ENCODE measurements at regions not wholly inside any gene's neighbourhood (a gene's known extent, or its start where the extent isn't known, plus 50 kb on each side); places are given as distances from the start of the nearest gene placed in this dataset.

DNA sequence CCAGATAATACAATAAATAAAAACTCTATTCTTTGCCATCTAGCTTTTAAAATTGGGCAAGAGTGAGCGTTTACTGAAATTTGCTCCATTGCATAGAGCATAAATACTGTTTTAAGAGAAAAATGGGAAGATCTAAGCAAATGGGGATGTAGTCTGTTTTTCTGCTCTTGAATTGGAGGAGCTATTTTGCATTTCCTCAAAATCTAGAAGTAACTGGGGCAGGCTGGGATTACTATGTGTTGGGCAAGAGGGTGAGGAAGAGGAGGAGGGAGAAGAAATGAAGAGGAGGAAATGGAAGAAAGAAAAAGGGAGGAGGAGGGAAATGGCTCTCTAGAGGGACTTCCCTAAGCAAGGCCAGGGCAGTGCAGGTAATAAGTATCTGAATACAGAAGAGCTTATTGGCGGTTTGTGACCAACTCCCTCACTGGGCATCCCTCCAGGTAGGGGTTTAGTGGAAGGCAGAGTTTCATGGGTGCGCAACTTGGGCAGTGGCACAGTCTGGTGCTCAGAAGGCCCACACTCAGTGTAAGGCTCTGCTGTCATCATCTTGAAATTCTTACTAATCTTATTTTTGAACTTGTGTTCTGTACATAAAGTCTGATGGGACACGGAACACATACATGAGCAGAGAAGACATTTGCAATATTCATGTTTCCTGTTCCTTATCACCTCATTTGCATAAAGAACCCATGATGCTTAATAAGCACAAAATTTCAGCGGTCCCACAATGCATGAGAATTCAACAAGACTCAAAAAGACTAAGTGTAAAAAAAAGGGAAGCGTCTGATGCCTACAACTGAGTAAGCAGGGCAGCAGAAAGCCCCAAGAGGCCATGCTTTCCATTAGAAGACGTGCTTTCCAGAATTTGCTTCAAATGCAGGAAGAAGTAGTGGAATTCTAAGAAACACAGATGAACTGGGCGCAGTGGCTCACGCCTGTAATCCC is 116.9 kb downstream of the EVX1 start:
- Histone ChIP-seq H3F3A (ENCODE audit: insufficient read depth, low read length, poor library complexity, severe bottlenecking) (no peaks in the 10 kb centered on the region), H3K9me3 (ENCODE audit: low read length) (no peaks in the 10 kb centered on the region), H3K9me2 (ENCODE audit: insufficient read depth, low read length) (no peaks in the 10 kb centered on the region), H3K4me2 (ENCODE audit: low read length) (no peak overlapping the region), H4K20me1 (ENCODE audit: insufficient read depth) (no peaks in the 10 kb centered on the region), H3K27ac (ENCODE audit: low read length) (no peak overlapping the region), H3K79me2 (replicated peaks; ENCODE audit: insufficient read depth, low read length) (no peaks in the 10 kb centered on the region), H3K27me3 (ENCODE audit: insufficient read depth, low read depth, low read length) (no peaks in the 10 kb centered on the region), H3K9ac (ENCODE audit: low read length) (no peak overlapping the region), H3K36me3 (ENCODE audit: insufficient read depth, low read length) (no peaks in the 10 kb centered on the region), H3K4me3 (ENCODE audit: low read length) (no peak overlapping the region), H2AFZ (ENCODE audit: low read depth, low read length) (no peak overlapping the region)
- TF ChIP-seq, protein P1, sequence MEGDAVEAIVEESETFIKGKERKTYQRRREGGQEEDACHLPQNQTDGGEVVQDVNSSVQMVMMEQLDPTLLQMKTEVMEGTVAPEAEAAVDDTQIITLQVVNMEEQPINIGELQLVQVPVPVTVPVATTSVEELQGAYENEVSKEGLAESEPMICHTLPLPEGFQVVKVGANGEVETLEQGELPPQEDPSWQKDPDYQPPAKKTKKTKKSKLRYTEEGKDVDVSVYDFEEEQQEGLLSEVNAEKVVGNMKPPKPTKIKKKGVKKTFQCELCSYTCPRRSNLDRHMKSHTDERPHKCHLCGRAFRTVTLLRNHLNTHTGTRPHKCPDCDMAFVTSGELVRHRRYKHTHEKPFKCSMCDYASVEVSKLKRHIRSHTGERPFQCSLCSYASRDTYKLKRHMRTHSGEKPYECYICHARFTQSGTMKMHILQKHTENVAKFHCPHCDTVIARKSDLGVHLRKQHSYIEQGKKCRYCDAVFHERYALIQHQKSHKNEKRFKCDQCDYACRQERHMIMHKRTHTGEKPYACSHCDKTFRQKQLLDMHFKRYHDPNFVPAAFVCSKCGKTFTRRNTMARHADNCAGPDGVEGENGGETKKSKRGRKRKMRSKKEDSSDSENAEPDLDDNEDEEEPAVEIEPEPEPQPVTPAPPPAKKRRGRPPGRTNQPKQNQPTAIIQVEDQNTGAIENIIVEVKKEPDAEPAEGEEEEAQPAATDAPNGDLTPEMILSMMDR (IDR thresholded peaks at IDR 0.05; ENCODE audit: poor library complexity, severe bottlenecking): no peak
- TF ChIP-seq, protein P2, sequence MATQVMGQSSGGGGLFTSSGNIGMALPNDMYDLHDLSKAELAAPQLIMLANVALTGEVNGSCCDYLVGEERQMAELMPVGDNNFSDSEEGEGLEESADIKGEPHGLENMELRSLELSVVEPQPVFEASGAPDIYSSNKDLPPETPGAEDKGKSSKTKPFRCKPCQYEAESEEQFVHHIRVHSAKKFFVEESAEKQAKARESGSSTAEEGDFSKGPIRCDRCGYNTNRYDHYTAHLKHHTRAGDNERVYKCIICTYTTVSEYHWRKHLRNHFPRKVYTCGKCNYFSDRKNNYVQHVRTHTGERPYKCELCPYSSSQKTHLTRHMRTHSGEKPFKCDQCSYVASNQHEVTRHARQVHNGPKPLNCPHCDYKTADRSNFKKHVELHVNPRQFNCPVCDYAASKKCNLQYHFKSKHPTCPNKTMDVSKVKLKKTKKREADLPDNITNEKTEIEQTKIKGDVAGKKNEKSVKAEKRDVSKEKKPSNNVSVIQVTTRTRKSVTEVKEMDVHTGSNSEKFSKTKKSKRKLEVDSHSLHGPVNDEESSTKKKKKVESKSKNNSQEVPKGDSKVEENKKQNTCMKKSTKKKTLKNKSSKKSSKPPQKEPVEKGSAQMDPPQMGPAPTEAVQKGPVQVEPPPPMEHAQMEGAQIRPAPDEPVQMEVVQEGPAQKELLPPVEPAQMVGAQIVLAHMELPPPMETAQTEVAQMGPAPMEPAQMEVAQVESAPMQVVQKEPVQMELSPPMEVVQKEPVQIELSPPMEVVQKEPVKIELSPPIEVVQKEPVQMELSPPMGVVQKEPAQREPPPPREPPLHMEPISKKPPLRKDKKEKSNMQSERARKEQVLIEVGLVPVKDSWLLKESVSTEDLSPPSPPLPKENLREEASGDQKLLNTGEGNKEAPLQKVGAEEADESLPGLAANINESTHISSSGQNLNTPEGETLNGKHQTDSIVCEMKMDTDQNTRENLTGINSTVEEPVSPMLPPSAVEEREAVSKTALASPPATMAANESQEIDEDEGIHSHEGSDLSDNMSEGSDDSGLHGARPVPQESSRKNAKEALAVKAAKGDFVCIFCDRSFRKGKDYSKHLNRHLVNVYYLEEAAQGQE (IDR thresholded peaks at IDR 0.05; ENCODE audit: borderline replicate concordance): no peak
- no peak for TF ChIP-seq POLR2AphosphoS5 (IDR thresholded peaks at IDR 0.05)
- TF ChIP-seq MXI1 (conservative IDR thresholded peaks at IDR 0.05; ENCODE audit: poor library complexity, severe bottlenecking): no peak
- TF ChIP-seq EZH2 (IDR thresholded peaks at IDR 0.05; ENCODE audit: borderline replicate concordance, insufficient read depth, low read length, poor library complexity, severe bottlenecking): no peak
- no peak for TF ChIP-seq RAD21 (conservative IDR thresholded peaks at IDR 0.05)
- no peak for TF ChIP-seq TAF1 (IDR thresholded peaks at IDR 0.05; ENCODE audit: low read depth)
- no peak for TF ChIP-seq SMC3 (conservative IDR thresholded peaks at IDR 0.05; ENCODE audit: poor library complexity)

DNA sequence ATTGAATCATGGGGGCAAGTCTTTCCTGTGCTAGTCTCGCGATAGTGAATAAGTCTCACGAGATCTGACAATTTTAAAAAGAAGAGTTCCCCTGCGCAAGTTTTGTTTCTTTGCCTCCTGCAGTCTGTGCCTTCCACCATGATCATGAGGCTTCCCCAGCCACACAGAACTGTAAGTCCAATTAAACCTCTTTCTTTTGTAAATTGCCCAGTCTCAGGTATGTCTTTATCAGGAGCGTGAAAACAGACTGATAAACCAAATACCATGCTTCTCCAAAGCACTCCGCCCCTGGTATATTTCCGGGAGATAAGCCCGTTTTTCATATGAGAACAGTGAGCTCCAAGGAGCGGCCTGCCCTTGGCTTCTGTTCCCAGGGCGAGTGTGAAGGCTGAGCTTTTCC is 118.9 kb downstream of the EVX1 start:
- H3K4me2 ChIP-seq (ENCODE audit: low read length): no peak overlapping the region
- H3K9me2 ChIP-seq (ENCODE audit: insufficient read depth, low read length): no peaks in the 10 kb centered on the region
- no peaks in the 10 kb centered on the region for H3K27me3 ChIP-seq (ENCODE audit: insufficient read depth, low read depth, low read length)
- no peak overlapping the region for H2AFZ ChIP-seq (ENCODE audit: low read depth, low read length)
- no peaks in the 10 kb centered on the region for H3K36me3 ChIP-seq (ENCODE audit: insufficient read depth, low read length)
- H3K27ac ChIP-seq (ENCODE audit: low read length): no peak overlapping the region
- no peak for TF ChIP-seq MXI1 (conservative IDR thresholded peaks at IDR 0.05; ENCODE audit: poor library complexity, severe bottlenecking)
- TF ChIP-seq RAD21 (conservative IDR thresholded peaks at IDR 0.05): no peak
- no peak for TF ChIP-seq EZH2 (IDR thresholded peaks at IDR 0.05; ENCODE audit: borderline replicate concordance, insufficient read depth, low read length, poor library complexity, severe bottlenecking)
- TF ChIP-seq POLR2AphosphoS5 (IDR thresholded peaks at IDR 0.05): no peak
- H3F3A ChIP-seq (ENCODE audit: insufficient read depth, low read length, poor library complexity, severe bottlenecking): no peaks in the 10 kb centered on the region
- no peaks in the 10 kb centered on the region for H4K20me1 ChIP-seq (ENCODE audit: insufficient read depth)
- no peaks in the 10 kb centered on the region for H3K79me2 ChIP-seq (replicated peaks; ENCODE audit: insufficient read depth, low read length)
- no peak overlapping the region for H3K4me3 ChIP-seq (ENCODE audit: low read length)
- H3K9me3 ChIP-seq (ENCODE audit: low read length): no peaks in the 10 kb centered on the region
- no peak overlapping the region for H3K9ac ChIP-seq (ENCODE audit: low read length)
